ENCODE measurements at regions not wholly inside any gene's neighbourhood (a gene's known extent, or its start where the extent isn't known, plus 50 kb on each side); places are given as distances from the start of the nearest gene placed in this dataset.

DNA sequence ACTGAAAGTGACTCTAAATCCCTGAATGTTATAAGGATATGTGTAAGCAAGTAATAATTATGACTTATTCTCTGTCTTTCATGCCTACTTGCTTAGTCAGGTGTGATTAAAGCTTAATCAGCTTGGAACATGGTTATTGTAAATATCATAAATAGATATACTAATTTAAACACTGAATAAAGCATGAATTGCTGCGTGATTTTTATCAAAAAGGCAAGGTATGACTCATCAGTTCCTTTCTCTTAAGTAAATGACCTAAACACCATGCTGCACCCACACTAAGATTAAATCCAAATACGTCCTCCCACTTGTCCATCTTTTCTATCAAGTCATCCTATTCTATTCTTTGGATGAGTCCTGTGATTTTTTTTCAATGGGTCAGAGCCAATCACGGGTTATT lies 124.6 kb upstream of the MTAP start:
- no peak for DNase-seq (ENCODE audit: extremely low read depth, low read depth)
- TF ChIP-seq CTCF (IDR thresholded peaks at IDR 0.05; ENCODE audit: low read depth, low read length) = no peak

DNA sequence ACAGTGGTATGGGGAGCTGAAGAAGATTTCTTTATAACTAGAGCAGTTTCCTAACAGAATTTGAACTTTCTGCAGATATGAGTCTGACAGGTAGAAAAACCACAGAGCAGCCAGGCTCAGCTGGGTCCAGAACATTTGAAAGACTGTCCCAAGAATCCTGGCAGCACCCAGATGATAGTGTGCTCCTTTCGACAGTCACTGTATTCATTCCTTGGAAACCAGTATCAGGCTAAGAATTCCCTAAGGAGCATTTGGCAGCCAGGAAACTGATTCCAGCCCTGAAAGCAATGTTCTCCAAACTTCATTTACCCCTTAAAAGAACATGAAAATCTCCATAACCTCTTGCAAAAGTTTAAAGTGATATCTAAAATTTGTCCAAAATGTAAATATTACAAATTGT lies 123.0 kb upstream of the MTAP start:
- DNase-seq (ENCODE audit: extremely low read depth, low read depth) = no peak
- no peak for TF ChIP-seq CTCF (IDR thresholded peaks at IDR 0.05; ENCODE audit: low read depth, low read length)

GRCh38 chr9:21680590-21680989 lies 121.8 kb upstream of the MTAP start:
- TF ChIP-seq CTCF (IDR thresholded peaks at IDR 0.05; ENCODE audit: low read depth, low read length) = no peak

DNA sequence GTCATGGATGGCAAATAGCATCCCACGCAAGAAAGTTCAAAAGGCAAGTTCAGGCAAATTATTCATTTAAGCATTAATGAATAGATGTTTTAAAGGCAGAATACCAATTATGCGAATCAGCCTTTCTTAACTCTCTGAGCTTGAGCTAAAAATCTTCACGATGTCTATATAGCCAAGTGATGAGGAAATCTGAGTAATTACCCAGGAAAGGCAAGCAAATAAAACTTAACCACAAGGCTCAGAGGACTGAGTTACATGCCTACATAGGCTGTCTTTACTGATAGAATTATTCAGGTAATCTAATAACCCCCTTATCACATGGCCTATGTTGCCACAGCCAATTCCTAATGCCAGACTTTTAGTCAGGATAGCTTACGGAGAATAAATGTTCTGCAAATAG lies 120.8 kb upstream of the MTAP start:
- peak; percentile 49 for DNase-seq (ENCODE audit: extremely low read depth, low read depth)
- no peak for TF ChIP-seq CTCF (IDR thresholded peaks at IDR 0.05; ENCODE audit: low read depth, low read length)

More at GRCh38 chr9:21680590-21680989, 121.8 kb upstream of the MTAP start:
- DNase-seq (ENCODE audit: extremely low read depth, low read depth) = no peak

DNA sequence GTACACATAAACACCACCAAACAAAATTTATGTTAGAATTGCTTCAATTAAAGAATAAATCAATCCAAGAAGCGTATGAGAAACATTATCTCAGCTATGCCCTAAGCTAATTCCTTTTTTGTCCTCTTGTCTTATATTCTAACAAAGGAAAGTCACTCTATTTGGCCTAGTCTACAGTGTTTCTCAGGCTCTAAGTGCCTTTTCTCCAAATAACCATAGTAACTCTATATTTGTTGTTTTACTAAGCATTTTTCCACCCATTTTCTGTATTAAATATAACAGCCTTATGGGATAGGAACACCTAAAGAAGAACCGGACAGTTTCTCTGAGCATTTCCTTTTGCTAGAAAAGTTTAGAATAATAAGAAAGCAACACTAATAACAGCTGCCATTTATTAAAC lies 120.1 kb upstream of the MTAP start:
- TF ChIP-seq CTCF (IDR thresholded peaks at IDR 0.05; ENCODE audit: low read depth, low read length) = no peak

DNA sequence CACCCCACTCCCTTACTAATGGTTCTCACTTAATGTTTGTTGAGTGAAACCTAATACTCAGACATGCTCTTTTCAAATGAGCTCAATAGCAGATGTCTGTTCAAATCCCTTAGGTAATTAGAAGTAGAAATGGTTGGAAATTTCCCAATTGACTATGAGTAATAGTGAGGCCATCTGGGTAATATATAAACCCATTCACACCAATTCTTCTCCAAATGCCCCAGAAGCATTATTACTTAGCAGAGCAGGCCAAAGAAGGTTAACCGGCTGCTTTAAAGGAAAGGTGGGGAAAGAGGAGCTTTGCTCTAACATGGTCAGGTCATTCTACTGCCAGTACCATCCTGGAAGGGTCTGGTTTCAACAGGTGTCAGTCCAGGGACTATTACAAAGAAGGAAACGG lies 119.5 kb upstream of the MTAP start:
- no peak for TF ChIP-seq CTCF (IDR thresholded peaks at IDR 0.05; ENCODE audit: low read depth, low read length)
- DNase-seq (ENCODE audit: extremely low read depth, low read depth) = no peak

More for the DNA sequence above, 120.1 kb upstream of the MTAP start:
- DNase-seq (ENCODE audit: extremely low read depth, low read depth) = no peak

DNA sequence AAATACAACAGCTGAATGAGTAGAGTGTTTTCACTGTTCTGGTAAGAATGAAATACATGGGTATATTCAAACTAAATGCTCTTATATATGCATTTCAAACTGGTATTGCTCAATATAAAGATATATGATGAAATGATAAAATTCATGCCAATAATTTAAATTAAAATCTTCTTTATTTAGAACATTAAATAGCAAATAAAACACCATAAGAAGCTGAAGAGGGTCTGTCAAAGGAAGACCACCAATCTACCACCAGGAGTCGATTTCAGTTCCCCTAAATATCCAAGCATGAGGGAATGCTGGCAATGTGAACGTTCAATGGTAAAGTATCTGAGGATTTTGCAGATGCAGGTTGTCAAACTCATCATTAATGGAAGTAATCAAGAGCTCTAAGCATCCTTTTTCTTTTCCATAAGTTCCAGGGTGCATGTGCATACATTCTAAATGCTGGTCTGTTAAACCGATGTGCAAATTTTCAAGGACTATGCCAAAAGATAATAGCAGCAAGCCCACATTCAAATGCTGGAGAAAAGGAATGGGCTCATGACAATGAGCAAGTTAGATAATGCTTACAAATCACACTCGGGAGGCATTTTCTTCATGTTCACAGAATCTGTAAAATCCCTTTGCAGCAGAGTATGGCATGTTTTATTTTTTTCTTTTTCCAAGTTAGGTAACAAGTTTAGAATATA lies 118.8 kb upstream of the MTAP start:
- DNase-seq (ENCODE audit: extremely low read depth, low read depth) = no peak
- no peak for TF ChIP-seq CTCF (IDR thresholded peaks at IDR 0.05; ENCODE audit: low read depth, low read length)
